Suprapubic skin (tissue), 3 donors: ENCODE measurements at regions not wholly inside any gene's neighbourhood (a gene's known extent, or its start where the extent isn't known, plus 50 kb on each side); places are given as distances from the start of the nearest gene placed in this dataset.

Experiments used
- EP300 ChIP-seq: sonication (generic); formaldehyde crosslinking; IDR thresholded peaks from one replicate; pipeline ENCODE4 v1.6.1; 2017; ENCODE audit warnings: antibody characterized with exemption
- TF ChIP-seq, protein P1 (sequence below), 2 donors: fragments of 200-600 bp in 1 of 2; fragments of 450-650 bp in 1 of 2; sonication (generic) in 1 of 2; IDR thresholded peaks; one replicate each; pipeline ENCODE4 v1.5.1; 2016 to 2019; ENCODE audit warnings: antibody characterized with exemption in 2 of 2, mild to moderate bottlenecking in 1 of 2, moderate library complexity in 1 of 2

DNA sequence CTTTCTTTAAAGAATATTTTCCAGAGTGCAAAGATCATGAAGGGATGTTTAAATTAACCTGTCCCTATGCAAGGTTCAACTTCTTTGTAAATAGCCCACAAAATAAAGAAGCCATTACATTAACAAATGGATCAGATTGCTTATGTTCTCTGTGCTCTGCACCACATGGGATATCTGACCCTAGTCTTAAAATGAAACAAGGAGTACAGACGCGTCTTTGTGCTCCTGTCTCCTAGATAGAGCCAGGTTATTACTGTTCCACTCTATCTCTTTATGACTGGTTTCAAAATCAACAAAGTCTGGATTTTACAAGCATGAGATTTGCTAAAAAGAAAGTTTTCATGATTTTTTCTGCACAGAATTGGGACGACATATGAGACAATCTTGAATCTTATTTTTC, 339.4 kb downstream of the KLF12 start:
- no peak for TF ChIP-seq EP300
- TF ChIP-seq, protein P1, sequence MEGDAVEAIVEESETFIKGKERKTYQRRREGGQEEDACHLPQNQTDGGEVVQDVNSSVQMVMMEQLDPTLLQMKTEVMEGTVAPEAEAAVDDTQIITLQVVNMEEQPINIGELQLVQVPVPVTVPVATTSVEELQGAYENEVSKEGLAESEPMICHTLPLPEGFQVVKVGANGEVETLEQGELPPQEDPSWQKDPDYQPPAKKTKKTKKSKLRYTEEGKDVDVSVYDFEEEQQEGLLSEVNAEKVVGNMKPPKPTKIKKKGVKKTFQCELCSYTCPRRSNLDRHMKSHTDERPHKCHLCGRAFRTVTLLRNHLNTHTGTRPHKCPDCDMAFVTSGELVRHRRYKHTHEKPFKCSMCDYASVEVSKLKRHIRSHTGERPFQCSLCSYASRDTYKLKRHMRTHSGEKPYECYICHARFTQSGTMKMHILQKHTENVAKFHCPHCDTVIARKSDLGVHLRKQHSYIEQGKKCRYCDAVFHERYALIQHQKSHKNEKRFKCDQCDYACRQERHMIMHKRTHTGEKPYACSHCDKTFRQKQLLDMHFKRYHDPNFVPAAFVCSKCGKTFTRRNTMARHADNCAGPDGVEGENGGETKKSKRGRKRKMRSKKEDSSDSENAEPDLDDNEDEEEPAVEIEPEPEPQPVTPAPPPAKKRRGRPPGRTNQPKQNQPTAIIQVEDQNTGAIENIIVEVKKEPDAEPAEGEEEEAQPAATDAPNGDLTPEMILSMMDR (IDR thresholded peaks at IDR 0.05), result no peak
